ENCODE measurements at regions not wholly inside any gene's neighbourhood (a gene's known extent, or its start where the extent isn't known, plus 50 kb on each side); places are given as distances from the start of the nearest gene placed in this dataset.
"Not testable (repeated sequence)": the region's sequence is repeated elsewhere in the genome, so short reads cannot be mapped to it uniquely, and the experiment has no call there.

- no peak for DNase-seq
These were observed 226.0 kb upstream of the PTGER4 start for GRCh38 chr5:40453689-40454088.

- no peak for DNase-seq
These were observed 226.7 kb upstream of the PTGER4 start for GRCh38 chr5:40452874-40453624.

GRCh38 chr5:40447438-40447837 lies 232.3 kb upstream of the PTGER4 start:
- DNase-seq = no peak

GRCh38 chr5:40446910-40447309 lies 232.8 kb upstream of the PTGER4 start:
- DNase-seq = no peak

- DNase-seq = no peak
These were observed 237.4 kb upstream of the PTGER4 start for GRCh38 chr5:40442346-40442745.

GRCh38 chr5:40441733-40442132 lies 238.0 kb upstream of the PTGER4 start:
- DNase-seq = no peak

- DNase-seq = no peak
These were observed 239.0 kb upstream of the PTGER4 start for GRCh38 chr5:40440746-40441145.

- DNase-seq = not testable (repeated sequence)
These were observed 240.6 kb upstream of the PTGER4 start for GRCh38 chr5:40439103-40439502.

- not testable (repeated sequence) for DNase-seq
These were observed 241.1 kb upstream of the PTGER4 start for GRCh38 chr5:40438646-40439045.

- no peak for DNase-seq
These were observed 242.3 kb upstream of the PTGER4 start for GRCh38 chr5:40437452-40437861.

- DNase-seq = no peak
These were observed 243.0 kb upstream of the PTGER4 start for GRCh38 chr5:40436535-40437237.

- DNase-seq = not testable (repeated sequence)
These were observed 244.0 kb upstream of the PTGER4 start for GRCh38 chr5:40435706-40436105.

GRCh38 chr5:40432836-40433235 lies 246.9 kb upstream of the PTGER4 start:
- no peak for DNase-seq

- DNase-seq = no peak
These were observed 248.0 kb upstream of the PTGER4 start for GRCh38 chr5:40431734-40432133.

- no peak for DNase-seq
These were observed 249.5 kb upstream of the PTGER4 start for GRCh38 chr5:40430101-40430710.

GRCh38 chr5:40429258-40430100 lies 250.2 kb upstream of the PTGER4 start:
- no peak for DNase-seq

- DNase-seq = no peak
These were observed 250.9 kb upstream of the PTGER4 start for GRCh38 chr5:40428815-40429214.

- DNase-seq = no peak
These were observed 251.6 kb upstream of the PTGER4 start for GRCh38 chr5:40428126-40428525.

- DNase-seq = not testable (repeated sequence)
These were observed 262.5 kb upstream of the PTGER4 start for GRCh38 chr5:40417046-40417810.

GRCh38 chr5:40416588-40416987 lies 263.1 kb upstream of the PTGER4 start:
- DNase-seq = no peak

- DNase-seq = no peak
These were observed 263.6 kb upstream of the PTGER4 start for GRCh38 chr5:40416098-40416497.

- no peak for DNase-seq
These were observed 264.8 kb upstream of the PTGER4 start for GRCh38 chr5:40414922-40415321.
